Choroid plexus epithelial cell (primary cell): ENCODE measurements at regions not wholly inside any gene's neighbourhood (a gene's known extent, or its start where the extent isn't known, plus 50 kb on each side); places are given as distances from the start of the nearest gene placed in this dataset.

Experiments used
- DNase-seq: peaks from one replicate; pipeline ENCODE4 v3.0.0-alpha.2; 2010; ENCODE audit warnings: low read depth
- H3K4me3 ChIP-seq: 2 replicates; pipeline ENCODE4 v1.5.1; 2011; ENCODE audit warnings: low read depth, mild to moderate bottlenecking, control low read depth, low read length, moderate library complexity
- TF ChIP-seq, protein P1 (sequence below): conservative IDR thresholded peaks from 2 replicates; pipeline ENCODE4 v1.5.1; 2011; ENCODE audit warnings: low read depth, mild to moderate bottlenecking, control low read depth, inconsistent platforms, low read length, moderate library complexity

DNA sequence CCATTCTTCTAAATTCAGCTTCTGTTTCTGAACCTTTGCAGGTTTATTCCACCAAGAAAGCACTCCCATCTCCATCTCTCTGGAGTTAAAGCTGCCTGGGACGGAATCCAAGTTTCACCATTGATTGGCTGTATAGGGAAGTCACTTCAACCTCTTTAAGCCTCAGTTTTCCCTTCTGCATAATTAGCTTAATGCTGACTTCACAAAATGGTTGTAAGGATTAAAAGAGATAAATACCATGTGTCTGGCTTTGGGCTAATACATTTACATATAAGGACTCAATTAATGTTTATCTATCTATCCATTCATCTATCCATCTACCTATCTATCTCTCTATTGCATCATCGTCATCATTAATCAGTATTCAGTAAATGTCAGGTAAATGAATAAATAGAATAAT, 629.6 kb upstream of the MGMT start:
- DNase-seq = no peak
- TF ChIP-seq, protein P1, sequence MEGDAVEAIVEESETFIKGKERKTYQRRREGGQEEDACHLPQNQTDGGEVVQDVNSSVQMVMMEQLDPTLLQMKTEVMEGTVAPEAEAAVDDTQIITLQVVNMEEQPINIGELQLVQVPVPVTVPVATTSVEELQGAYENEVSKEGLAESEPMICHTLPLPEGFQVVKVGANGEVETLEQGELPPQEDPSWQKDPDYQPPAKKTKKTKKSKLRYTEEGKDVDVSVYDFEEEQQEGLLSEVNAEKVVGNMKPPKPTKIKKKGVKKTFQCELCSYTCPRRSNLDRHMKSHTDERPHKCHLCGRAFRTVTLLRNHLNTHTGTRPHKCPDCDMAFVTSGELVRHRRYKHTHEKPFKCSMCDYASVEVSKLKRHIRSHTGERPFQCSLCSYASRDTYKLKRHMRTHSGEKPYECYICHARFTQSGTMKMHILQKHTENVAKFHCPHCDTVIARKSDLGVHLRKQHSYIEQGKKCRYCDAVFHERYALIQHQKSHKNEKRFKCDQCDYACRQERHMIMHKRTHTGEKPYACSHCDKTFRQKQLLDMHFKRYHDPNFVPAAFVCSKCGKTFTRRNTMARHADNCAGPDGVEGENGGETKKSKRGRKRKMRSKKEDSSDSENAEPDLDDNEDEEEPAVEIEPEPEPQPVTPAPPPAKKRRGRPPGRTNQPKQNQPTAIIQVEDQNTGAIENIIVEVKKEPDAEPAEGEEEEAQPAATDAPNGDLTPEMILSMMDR = no peak
- H3K4me3 ChIP-seq = no peak overlapping the region

DNA sequence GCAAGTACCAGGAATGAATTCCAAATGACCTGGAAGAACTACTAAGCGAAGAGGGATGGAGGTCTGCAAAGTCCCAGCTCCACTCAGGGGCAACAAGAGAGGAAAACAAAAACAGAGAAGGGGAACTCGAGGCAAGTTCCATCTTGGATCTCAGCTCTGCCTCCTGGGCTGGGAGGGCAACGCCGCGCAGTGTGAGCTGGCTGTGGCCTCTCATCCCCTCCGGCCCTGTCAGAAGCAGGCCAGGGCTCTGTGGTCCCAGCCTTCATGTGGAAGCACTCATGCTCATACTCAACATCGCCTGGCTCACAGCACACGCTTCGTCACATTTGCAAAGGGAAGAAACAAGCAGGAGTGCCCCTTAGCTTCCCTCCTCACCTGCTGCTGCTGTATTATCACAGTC, 627.9 kb upstream of the MGMT start:
- TF ChIP-seq, protein P1 = no peak
- no peak for DNase-seq
- no peak overlapping the region for H3K4me3 ChIP-seq

DNA sequence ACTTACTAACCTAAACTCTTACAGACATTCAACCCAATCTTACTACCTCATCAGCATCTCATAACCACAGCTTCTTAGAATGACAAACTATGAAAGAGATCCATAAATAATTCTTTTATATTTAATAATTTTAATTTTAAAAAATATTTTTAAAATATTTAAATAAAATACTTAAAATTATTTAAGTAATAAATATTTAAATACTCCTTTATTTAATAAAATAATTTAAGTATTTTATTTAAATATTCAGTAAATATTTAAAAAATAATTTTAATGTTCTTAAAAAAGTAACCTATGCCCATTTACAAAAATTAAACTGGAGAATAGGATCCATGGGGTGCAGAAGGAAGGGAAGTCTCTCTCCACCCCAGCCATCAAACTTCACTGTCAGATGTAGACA, 627.3 kb upstream of the MGMT start:
- TF ChIP-seq, protein P1 = no peak
- H3K4me3 ChIP-seq = no peak overlapping the region
- no peak for DNase-seq

DNA sequence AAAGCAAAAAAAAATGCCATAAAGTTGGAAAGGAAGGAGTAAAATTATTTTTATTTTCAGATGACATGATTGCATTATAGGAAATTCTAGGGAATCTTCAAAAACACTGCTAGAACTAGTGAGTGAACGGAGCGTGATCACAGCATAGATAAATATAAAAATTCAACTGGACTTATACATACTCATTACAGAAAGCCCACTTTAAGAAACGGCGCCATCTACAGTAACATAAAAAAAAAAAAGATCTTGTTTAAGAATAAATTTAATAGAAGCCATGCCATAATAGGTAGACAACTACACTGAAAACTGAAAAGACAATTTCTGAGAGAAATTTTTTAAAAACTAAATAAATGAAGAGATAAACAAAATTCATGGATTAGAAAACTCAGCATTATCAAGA, 623.1 kb upstream of the MGMT start:
- TF ChIP-seq, protein P1 = no peak
- H3K4me3 ChIP-seq = no peak overlapping the region
- DNase-seq = no peak

DNA sequence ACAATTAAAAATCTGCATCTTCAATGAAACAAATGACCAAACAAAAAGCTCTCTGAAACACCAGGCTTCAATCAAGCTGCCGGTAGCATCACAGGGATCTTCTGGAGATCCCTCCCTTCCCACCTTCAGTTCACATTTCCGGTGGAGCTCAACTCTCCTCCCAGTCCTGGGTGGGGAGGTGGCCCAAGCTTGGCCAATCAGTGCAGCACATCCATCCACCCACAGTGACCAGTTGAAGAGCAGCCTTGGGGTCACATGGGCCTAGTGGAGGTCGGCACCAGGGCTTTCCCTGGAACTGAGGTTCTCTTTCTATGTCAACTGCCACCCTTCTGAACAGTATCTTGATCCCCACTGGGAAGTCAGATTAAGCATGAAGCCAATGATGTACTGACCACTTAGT, 620.1 kb upstream of the MGMT start:
- TF ChIP-seq, protein P1 = no peak
- no peak overlapping the region for H3K4me3 ChIP-seq
- no peak for DNase-seq

DNA sequence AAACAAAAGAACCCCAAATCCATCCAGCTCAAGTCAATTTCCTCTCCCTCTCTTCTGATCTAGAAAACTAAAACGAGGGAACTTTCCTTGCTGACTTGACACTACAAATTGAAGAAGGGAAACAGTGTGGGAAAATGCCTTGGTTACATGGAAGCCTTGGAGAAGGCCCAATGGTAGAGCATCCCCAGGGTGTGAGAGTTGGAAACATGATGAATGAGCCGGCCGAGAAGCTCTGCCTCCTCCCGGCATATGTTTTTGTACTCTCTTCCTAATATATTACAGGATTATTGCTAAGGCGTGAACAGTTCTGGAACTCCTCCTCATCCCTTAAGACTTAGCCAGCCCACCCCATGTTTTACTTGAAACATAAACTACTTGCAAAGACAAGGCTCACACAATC, 618.2 kb upstream of the MGMT start:
- DNase-seq = no peak
- no peak overlapping the region for H3K4me3 ChIP-seq
- TF ChIP-seq, protein P1 = no peak

DNA sequence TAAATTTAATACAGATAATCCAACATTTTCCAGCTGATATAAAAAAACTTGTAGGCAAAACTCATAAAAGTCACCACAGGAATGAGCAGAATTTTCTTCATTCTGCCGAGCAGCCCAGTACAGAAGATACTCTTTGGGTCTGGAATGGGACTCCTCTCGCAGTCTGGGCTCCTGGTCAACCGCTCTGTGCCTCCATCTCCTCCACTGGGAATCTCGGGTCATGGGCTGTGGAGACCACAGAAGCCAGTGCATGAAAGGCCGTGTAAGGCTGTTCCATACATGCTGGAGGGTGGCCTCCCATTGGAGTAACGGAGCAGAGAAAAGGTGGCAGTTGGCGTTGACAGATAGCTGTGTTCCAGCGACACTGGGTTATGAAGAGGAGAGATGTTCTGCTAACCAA, 616.4 kb upstream of the MGMT start:
- TF ChIP-seq, protein P1 = no peak
- no peak for DNase-seq
- H3K4me3 ChIP-seq = no peak overlapping the region
